ENCODE measurements at regions not wholly inside any gene's neighbourhood (a gene's known extent, or its start where the extent isn't known, plus 50 kb on each side); places are given as distances from the start of the nearest gene placed in this dataset.
"Not testable (repeated sequence)": the region's sequence is repeated elsewhere in the genome, so short reads cannot be mapped to it uniquely, and the experiment has no call there.

DNA sequence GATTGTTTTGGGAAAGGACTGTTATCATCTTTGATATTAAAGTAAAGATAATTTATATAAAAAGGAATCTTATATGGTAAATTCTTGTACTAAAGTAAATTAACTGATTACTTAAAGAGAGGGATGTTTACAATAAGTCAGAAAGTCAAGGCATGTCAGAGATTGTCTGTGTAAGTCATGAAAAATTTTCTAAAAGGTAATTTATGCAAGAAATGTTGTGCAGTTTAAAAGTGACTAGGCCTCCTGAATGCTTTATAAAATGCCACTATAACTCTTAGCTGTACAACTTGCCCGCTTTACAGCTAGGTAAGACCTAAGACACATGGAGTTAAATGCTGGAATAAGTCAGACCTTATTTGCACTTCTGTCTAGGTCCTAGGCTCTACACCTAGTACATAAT lies 692.9 kb downstream of the GBE1 start:
- no peak overlapping the region for H3K27ac ChIP-seq
- TF ChIP-seq, protein P1, sequence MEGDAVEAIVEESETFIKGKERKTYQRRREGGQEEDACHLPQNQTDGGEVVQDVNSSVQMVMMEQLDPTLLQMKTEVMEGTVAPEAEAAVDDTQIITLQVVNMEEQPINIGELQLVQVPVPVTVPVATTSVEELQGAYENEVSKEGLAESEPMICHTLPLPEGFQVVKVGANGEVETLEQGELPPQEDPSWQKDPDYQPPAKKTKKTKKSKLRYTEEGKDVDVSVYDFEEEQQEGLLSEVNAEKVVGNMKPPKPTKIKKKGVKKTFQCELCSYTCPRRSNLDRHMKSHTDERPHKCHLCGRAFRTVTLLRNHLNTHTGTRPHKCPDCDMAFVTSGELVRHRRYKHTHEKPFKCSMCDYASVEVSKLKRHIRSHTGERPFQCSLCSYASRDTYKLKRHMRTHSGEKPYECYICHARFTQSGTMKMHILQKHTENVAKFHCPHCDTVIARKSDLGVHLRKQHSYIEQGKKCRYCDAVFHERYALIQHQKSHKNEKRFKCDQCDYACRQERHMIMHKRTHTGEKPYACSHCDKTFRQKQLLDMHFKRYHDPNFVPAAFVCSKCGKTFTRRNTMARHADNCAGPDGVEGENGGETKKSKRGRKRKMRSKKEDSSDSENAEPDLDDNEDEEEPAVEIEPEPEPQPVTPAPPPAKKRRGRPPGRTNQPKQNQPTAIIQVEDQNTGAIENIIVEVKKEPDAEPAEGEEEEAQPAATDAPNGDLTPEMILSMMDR (conservative IDR thresholded peaks at IDR 0.05) = no peak
- TF ChIP-seq ZFX (IDR thresholded peaks at IDR 0.05) = no peak

DNA sequence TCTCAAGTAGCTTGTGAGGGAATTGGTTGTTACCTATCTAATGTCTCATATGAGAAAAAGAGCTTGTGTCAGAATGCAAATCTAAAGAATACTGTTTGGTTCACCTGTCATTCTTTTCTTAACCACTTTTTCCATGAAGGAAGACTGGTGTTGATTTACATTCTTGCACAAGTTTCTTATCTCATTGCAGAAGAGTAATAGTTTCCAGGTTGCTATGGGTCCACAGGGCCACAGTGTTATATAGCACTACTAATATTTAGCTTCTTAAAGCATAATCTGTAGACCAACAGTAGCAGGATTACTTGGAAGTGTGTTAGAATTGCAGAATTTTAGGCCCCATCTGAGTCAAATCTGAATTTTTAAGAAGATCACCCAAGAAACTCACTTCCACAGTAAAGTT lies 697.5 kb downstream of the GBE1 start:
- TF ChIP-seq, protein P1 (conservative IDR thresholded peaks at IDR 0.05) = no peak
- no peak for TF ChIP-seq ZFX (IDR thresholded peaks at IDR 0.05)
- no peak overlapping the region for H3K27ac ChIP-seq

DNA sequence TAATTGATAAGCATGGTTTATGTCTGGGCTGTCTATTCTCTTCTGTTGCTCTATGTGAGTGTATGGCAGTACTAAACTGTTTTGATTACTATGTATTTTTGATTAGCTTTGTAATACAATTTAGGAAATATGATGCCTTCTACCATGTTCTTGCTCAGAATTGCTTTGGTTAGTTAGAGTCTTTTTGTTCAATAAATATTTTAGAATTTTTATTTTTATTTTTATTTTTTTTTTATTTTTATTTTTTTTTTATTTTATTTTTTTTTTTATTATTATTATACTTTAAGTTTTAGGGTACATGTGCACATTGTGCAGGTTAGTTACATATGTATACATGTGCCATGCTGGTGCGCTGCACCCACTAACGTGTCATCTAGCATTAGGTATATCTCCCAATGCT lies 710.3 kb downstream of the GBE1 start:
- H3K27ac ChIP-seq = not testable (repeated sequence)

DNA sequence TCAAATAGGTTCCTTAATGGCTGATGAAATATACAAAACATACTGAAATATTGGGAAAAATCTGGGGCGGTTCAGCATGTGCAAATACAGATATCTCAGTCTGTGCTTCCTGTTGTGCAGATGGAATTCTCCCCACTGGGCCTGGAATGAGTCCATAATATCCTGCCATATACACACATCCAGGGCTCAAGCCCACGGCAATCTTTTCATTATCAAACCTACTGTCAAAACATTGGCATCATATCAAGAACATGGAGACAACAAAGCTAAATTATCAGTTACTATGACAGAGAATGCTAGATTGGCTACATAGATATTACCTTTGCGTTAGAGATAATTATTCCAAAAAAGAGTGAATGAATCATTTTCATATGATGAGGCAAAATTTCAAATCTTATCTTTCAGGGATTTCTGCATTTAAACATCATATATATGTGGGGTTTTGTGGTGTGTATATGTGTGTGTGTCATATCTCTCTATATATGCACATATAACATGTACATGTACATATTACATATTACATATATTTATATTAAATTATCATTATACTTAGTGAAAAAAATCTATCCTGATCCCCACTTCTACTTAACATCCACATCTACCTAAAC lies 713.3 kb downstream of the GBE1 start:
- no peak overlapping the region for H3K27ac ChIP-seq
- TF ChIP-seq, protein P1 (conservative IDR thresholded peaks at IDR 0.05) = no peak
- TF ChIP-seq ZFX (IDR thresholded peaks at IDR 0.05) = no peak

DNA sequence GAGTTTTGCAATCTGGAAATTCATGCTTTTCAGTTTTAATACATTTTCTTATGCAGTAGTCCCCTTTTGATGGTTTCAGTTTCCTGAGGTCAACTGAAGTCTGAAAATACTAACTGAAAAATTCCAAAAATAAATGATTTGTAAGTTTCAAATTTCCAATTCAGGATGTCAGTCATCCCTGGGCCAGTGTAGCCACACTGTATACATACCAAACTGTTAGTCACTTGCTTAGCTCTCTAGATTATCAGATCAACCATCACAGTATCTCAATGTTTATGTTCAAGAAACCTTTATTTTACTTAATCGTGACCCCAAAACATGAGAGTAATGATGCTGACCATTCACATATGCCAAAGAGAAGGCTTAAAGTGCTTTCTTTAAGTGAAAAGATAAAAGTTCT lies 715.5 kb downstream of the GBE1 start:
- H3K27ac ChIP-seq = no peak overlapping the region
- no peak for TF ChIP-seq ZFX (IDR thresholded peaks at IDR 0.05)
- TF ChIP-seq, protein P1 (conservative IDR thresholded peaks at IDR 0.05) = no peak

DNA sequence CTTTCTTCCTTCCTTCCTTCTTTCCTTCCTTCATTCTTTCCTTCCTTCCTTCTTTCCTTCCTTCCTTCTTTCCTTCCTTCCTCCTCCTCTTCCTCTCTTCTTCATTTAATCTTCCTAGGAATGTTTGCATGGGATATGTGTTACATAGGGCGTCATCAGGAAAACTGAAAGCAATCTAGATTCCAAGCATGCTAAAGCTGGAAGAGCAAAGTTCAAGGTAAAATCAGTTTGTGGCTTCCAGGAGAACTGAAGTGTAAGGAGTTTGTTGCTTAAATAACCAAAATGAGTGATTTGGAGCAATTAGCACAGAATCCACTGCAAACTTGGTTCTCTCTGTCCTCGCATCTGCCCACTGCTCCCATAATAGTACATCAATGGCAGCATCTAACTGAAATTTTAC lies 716.2 kb downstream of the GBE1 start:
- TF ChIP-seq, protein P1 (conservative IDR thresholded peaks at IDR 0.05) = no peak
- TF ChIP-seq ZFX (IDR thresholded peaks at IDR 0.05) = no peak
- no peak overlapping the region for H3K27ac ChIP-seq

DNA sequence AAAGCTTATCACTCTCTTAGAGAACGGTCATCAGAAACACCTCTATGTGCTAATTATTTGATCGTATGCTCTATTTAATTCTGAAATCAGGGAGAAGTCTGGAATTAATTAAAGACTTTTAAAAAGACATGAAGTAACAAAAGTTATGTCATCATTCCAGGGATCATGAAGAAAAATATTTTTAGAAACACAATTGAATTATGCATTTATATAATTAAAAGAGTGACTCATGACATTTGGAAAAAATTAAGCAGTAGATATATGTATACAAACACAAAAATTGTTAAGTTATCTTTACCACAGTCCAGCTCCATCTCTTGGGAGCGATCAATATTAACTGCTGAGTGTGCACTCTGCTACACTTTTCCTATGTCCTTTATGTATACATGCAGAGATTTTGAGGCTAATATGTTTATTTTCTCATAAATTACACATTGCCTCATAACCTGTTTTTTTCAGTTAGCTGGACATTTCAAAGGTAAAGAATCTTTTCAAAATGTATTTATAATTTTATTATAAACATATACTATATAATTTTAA lies 717.7 kb downstream of the GBE1 start:
- H3K27ac ChIP-seq = no peak overlapping the region
- TF ChIP-seq, protein P1 (conservative IDR thresholded peaks at IDR 0.05) = no peak
- TF ChIP-seq ZFX (IDR thresholded peaks at IDR 0.05) = no peak

DNA sequence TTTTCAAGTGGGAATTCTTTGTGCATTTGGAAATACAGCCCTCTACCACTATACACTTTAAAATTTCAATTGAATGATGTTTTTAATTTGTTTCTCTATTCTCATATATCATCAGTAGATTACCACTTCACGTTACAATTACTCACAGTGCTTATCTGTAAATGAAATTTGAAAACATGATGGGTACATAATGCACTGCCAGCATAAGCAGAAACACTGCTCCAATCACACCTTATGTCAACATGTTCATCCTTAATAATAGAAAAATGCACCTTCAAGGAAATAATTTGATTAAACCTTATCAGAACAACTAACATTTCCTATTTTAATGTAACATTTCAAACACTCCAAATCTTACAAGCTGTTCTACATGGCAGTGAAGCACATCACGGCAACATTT lies 718.4 kb downstream of the GBE1 start:
- H3K27ac ChIP-seq = no peak overlapping the region
- TF ChIP-seq, protein P1 (conservative IDR thresholded peaks at IDR 0.05) = no peak
- no peak for TF ChIP-seq ZFX (IDR thresholded peaks at IDR 0.05)
